Mucosa of rectum (tissue), 2 donors: ENCODE measurements at regions not wholly inside any gene's neighbourhood (a gene's known extent, or its start where the extent isn't known, plus 50 kb on each side); places are given as distances from the start of the nearest gene placed in this dataset.

Experiments used
- H3K27ac ChIP-seq, 2 donors: one replicate each; pipeline ENCODE4 v1.7.0; 2013; ENCODE audit warnings: inconsistent platforms in 2 of 2, low read depth in 2 of 2, low read length in 2 of 2
- H3K27me3 ChIP-seq, 2 donors: one replicate each; pipeline ENCODE4 v1.7.0; 2013; ENCODE audit warnings: low read length in 2 of 2; ENCODE audit not compliant: control insufficient read depth in 2 of 2, insufficient read depth in 2 of 2
- H3K36me3 ChIP-seq, 2 donors: one replicate each; pipeline ENCODE4 v1.7.0; 2013; ENCODE audit warnings: low read length in 2 of 2; ENCODE audit not compliant: control insufficient read depth in 2 of 2, insufficient read depth in 2 of 2
- H3K4me1 ChIP-seq, 2 donors: one replicate each; pipeline ENCODE4 v1.7.0; 2013; ENCODE audit warnings: low read length in 2 of 2, mild to moderate bottlenecking in 1 of 2; ENCODE audit not compliant: control insufficient read depth in 2 of 2, insufficient read depth in 2 of 2
- H3K4me3 ChIP-seq, 2 donors: one replicate each; pipeline ENCODE4 v1.7.0; 2013; ENCODE audit warnings: low read length in 2 of 2
- H3K9ac ChIP-seq, 2 donors: one replicate each; pipeline ENCODE4 v1.7.0; 2013; ENCODE audit warnings: low read length in 2 of 2, low read depth in 1 of 2, mild to moderate bottlenecking in 1 of 2
- H3K9me3 ChIP-seq, 2 donors: one replicate each; pipeline ENCODE4 v1.7.0; 2013; ENCODE audit warnings: low read length in 2 of 2; ENCODE audit not compliant: control insufficient read depth in 2 of 2
- donor health status: healthy.
- donor health status: Normal muscosa, but diverticular disease.

DNA sequence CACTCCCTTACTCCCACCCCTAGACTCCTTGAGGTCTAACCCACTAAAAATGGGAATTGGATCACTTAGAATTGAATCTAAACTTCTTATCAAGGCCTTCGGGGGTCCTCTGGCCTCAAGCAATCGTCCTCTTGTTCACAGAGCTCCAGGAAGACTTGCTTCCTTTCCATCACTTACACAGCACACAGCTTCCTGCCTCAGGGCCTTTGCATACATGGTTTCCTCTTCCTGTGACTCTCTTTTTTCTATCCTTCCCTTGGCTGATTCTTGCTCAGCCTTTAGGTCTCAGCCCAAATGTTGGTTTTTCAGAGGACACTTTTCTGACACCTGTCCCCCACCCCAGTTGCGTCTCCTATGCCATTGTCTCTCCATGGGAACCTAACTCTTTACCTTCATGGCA lies 50.0 kb upstream of the ALDH1B1 start:
- H3K36me3 ChIP-seq, result no peaks in the 10 kb centered on the region
- H3K27ac ChIP-seq, result no peak overlapping the region
- H3K9ac ChIP-seq, result no peak overlapping the region
- H3K27me3 ChIP-seq, result no peaks in the 10 kb centered on the region
- H3K9me3 ChIP-seq, result no peaks in the 10 kb centered on the region
- H3K4me3 ChIP-seq, result no peak overlapping the region
- peaks cover 0 to 4% of the 10 kb centered on the region in 2 donors for H3K4me1 ChIP-seq

- H3K36me3 ChIP-seq, result no peaks in the 10 kb centered on the region
- H3K9ac ChIP-seq, result no peak overlapping the region
- no peaks in the 10 kb centered on the region for H3K27me3 ChIP-seq
- no peak overlapping the region for H3K27ac ChIP-seq
- no peaks in the 10 kb centered on the region for H3K9me3 ChIP-seq
- no peak overlapping the region for H3K4me3 ChIP-seq
- peaks cover 0 to 4% of the 10 kb centered on the region in 2 donors for H3K4me1 ChIP-seq
These were observed 50.4 kb upstream of the ALDH1B1 start for GRCh38 chr9:38342096-38342495.

DNA sequence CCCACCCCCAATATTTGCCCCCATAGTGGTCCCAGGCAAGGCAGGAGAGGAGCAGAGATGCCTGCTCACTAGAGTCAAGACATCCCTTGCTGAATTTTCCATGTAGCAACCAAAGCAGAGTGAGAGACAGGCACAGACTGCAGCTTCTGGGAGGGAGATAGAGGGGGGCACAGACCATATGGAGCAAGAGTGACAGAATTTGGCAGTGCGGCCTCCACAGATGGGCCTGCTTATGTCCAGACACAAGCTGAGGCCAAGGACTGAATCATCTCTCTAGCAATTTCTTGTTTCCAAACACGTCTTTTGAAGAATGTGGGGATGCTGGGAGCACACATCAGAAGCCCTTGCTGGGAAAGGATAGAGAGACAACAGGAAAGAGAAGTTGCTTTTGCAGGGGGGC lies 53.0 kb upstream of the ALDH1B1 start:
- peaks cover 0 to 4% of the 10 kb centered on the region in 2 donors for H3K4me1 ChIP-seq
- H3K27me3 ChIP-seq, result no peaks in the 10 kb centered on the region
- no peaks in the 10 kb centered on the region for H3K9me3 ChIP-seq
- no peak overlapping the region for H3K4me3 ChIP-seq
- peak overlapping the region in 1 of 2 donors; percentile 44 for H3K27ac ChIP-seq
- H3K9ac ChIP-seq, result no peak overlapping the region
- H3K36me3 ChIP-seq, result no peaks in the 10 kb centered on the region

DNA sequence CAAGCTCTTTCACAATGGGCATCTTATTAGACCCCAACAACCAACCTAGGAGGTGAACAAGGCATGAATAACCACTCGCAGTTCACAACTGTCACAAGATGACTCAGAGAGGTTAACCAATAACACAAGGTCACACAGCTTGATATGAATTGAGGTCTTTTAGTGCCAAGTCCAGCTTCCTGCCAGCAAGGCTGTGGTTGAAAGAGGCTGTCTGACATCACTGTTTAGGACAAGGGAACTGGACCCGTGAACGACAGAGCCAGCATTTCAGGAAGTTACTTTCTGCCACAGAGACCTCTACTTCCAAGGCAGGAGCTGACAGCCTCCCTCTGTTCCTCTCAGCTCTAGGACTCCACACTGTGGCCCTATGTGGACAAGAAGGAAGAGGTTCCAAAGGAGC lies 53.4 kb upstream of the ALDH1B1 start:
- no peak overlapping the region for H3K4me3 ChIP-seq
- H3K9me3 ChIP-seq, result no peaks in the 10 kb centered on the region
- H3K9ac ChIP-seq, result no peak overlapping the region
- H3K27ac ChIP-seq, result peak overlapping the region in 1 of 2 donors; percentile 44
- H3K27me3 ChIP-seq, result no peaks in the 10 kb centered on the region
- no peaks in the 10 kb centered on the region for H3K36me3 ChIP-seq
- peaks cover 0 to 4% of the 10 kb centered on the region in 2 donors for H3K4me1 ChIP-seq

DNA sequence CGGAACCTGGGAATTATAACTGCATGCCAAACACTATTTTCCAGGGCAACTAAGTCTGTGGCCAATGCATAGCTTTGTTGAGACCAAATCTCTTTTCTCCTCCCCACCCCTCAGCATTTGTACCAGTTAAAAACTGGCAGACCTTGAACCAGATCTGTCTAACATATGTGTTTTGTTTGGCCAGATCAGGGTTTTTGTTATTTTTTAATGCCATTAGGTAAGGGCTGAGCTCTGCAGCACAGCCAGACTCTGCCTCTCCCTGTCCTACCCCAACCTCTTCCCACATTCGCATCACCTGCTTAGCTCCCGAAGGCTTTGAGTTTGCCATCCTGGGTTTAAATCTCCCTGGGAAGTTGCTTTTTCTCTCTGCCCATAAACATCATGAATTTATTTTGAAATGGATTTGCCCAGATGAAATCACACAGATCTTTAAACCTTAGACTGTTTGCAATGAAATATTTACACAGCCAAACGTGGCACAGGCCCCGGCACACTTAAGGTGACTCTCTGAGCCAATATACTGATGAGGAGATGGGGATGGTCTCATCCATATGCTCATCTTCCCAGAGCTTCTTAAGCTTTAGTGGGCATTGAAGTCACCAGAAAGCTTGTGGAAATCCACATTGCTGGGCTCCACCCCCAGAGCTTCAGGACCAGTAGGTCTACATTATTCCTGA lies 54.0 kb upstream of the ALDH1B1 start:
- no peak overlapping the region for H3K4me3 ChIP-seq
- H3K36me3 ChIP-seq, result no peaks in the 10 kb centered on the region
- H3K4me1 ChIP-seq, result peaks cover 0 to 4% of the 10 kb centered on the region in 2 donors
- no peak overlapping the region for H3K9ac ChIP-seq
- H3K9me3 ChIP-seq, result no peaks in the 10 kb centered on the region
- no peaks in the 10 kb centered on the region for H3K27me3 ChIP-seq
- no peak overlapping the region for H3K27ac ChIP-seq

DNA sequence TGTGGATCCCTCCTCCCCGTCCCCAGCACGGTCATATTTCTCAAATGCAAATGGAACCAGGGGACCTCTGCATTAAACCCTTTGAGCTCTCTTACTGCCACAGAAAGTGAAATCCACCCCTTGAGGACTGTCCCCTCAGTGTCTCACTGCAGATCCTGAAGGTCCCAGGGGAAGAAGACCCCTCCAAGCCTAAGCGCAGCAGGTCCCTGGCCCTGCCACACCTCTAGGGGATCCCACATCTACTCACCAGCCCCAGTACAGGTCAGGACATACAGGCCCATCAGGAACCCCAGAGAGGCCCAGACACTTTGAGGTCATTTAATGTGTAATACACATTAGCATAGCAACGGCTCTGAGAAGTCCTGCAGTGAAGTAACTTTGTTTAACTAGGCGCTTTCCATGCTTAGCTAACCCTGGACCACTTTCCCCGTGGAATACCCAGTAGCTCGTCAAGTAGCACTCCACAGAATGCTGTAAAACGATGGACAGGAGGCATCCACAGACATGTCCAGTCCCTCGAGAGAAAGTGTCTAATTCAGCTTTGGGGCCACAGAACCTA lies 54.7 kb upstream of the ALDH1B1 start:
- no peaks in the 10 kb centered on the region for H3K36me3 ChIP-seq
- H3K9ac ChIP-seq, result no peak overlapping the region
- H3K4me3 ChIP-seq, result no peak overlapping the region
- no peaks in the 10 kb centered on the region for H3K9me3 ChIP-seq
- H3K27me3 ChIP-seq, result no peaks in the 10 kb centered on the region
- H3K4me1 ChIP-seq, result peaks cover 0 to 4% of the 10 kb centered on the region in 2 donors
- H3K27ac ChIP-seq, result no peak overlapping the region

DNA sequence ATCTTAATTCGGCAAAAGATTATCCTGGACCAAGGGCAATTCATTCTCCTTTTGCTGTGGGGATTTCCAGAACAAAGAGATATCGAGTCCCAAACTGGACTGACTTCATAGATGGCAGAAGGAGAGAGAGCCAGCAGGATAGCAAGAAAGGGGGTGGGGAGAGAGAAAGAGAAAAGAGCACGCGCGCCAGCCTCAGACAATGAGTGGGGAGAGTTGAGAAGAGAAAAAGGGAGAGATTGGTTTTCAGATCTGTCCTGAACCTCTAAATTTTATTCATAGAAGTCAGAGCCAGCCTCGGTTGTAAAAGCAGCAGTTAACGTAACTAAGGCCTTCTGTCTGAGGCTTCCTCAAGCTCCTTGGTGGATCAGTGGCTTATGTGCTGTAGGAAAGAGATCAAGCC lies 55.3 kb upstream of the ALDH1B1 start:
- H3K9ac ChIP-seq, result no peak overlapping the region
- H3K27me3 ChIP-seq, result no peaks in the 10 kb centered on the region
- no peak overlapping the region for H3K4me3 ChIP-seq
- H3K4me1 ChIP-seq, result peaks cover 0 to 4% of the 10 kb centered on the region in 2 donors
- no peaks in the 10 kb centered on the region for H3K9me3 ChIP-seq
- no peaks in the 10 kb centered on the region for H3K36me3 ChIP-seq
- H3K27ac ChIP-seq, result no peak overlapping the region

DNA sequence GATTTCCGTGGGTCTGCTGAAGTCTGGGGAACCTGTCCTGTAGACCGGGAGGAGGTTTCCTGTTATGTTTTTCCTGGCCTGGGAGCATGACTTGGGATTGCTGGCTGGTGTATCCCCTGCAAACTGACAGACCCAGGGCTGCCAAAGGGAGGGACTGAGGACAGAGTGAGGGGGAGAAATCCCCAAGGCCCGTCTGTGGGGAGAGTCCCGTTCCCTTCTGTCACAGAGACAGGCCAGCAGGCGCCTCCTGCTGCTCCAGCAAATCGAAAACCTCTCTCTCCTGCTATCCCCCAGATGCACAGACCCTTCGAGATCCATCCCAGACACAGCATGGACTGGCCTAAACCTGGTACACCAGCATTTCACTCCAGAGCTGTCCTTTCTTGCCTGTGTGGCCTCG lies 56.2 kb upstream of the ALDH1B1 start:
- Histone ChIP-seq H3K4me3 (no peak overlapping the region), H3K4me1 (peaks cover 0 to 4% of the 10 kb centered on the region in 2 donors), H3K36me3 (no peaks in the 10 kb centered on the region), H3K9me3 (no peaks in the 10 kb centered on the region), H3K27me3 (no peaks in the 10 kb centered on the region), H3K9ac (no peak overlapping the region), H3K27ac (no peak overlapping the region)

GRCh38 chr9:38335686-38336085 lies 56.8 kb upstream of the ALDH1B1 start:
- Histone ChIP-seq H3K36me3 (no peaks in the 10 kb centered on the region), H3K9me3 (no peaks in the 10 kb centered on the region), H3K27ac (no peak overlapping the region), H3K4me1 (peaks cover 0 to 4% of the 10 kb centered on the region in 2 donors), H3K9ac (no peak overlapping the region), H3K4me3 (no peak overlapping the region), H3K27me3 (no peaks in the 10 kb centered on the region)

DNA sequence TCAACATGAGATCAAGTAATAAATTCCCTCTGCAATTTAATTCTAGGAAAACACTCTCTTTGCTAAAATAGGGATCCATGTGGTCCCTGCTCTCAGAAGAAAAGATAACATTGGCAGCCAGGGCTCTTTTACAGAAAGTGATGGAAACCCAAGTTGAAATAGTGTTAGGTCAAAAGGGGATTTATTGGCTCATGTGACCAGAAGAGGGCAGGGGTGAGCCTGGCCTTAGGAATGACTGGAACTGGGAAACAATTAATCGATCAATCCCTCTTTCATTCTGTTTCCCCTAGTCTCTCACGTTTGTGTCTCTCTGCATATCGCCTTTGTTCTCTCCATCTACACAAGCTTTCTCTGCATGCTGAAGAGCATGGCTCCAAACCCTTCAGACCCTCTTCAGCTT lies 58.3 kb upstream of the ALDH1B1 start:
- no peaks in the 10 kb centered on the region for H3K36me3 ChIP-seq
- H3K9ac ChIP-seq, result no peak overlapping the region
- H3K9me3 ChIP-seq, result no peaks in the 10 kb centered on the region
- no peak overlapping the region for H3K4me3 ChIP-seq
- H3K4me1 ChIP-seq, result peaks cover 0 to 2% of the 10 kb centered on the region in 2 donors
- no peaks in the 10 kb centered on the region for H3K27me3 ChIP-seq
- H3K27ac ChIP-seq, result no peak overlapping the region
